Hepatic stellate cell (primary cell): ENCODE measurements at regions not wholly inside any gene's neighbourhood (a gene's known extent, or its start where the extent isn't known, plus 50 kb on each side); places are given as distances from the start of the nearest gene placed in this dataset.

Source experiments
- DNase-seq: peaks from one replicate; pipeline ENCODE4 v3.0.0; 2011; ENCODE audit warnings: low spot score

- no peak for DNase-seq
Observed at GRCh38 chr18:55047546-55047945, 88.3 kb upstream of the CCDC68 start.

GRCh38 chr18:55041366-55041765 lies 82.1 kb upstream of the CCDC68 start:
- no peak for DNase-seq

GRCh38 chr18:55038162-55038561 lies 78.9 kb upstream of the CCDC68 start:
- DNase-seq: no peak

GRCh38 chr18:55034742-55035141 lies 75.5 kb upstream of the CCDC68 start:
- DNase-seq: no peak

- DNase-seq: no peak
Observed at GRCh38 chr18:55031979-55032378, 72.7 kb upstream of the CCDC68 start.

GRCh38 chr18:55031576-55031975 lies 72.3 kb upstream of the CCDC68 start:
- DNase-seq: no peak

- no peak for DNase-seq
Observed at GRCh38 chr18:55031164-55031563, 71.9 kb upstream of the CCDC68 start.

GRCh38 chr18:55024564-55024963 lies 65.3 kb upstream of the CCDC68 start:
- DNase-seq: no peak

GRCh38 chr18:55018602-55019001 lies 59.3 kb upstream of the CCDC68 start:
- peak; percentile 29 for DNase-seq

- DNase-seq: no peak
Observed at GRCh38 chr18:55014095-55014494, 54.8 kb upstream of the CCDC68 start.

GRCh38 chr18:55013685-55014084 lies 54.4 kb upstream of the CCDC68 start:
- no peak for DNase-seq

GRCh38 chr18:55013086-55013485 lies 53.8 kb upstream of the CCDC68 start:
- DNase-seq: no peak

GRCh38 chr18:55012008-55012407 lies 52.7 kb upstream of the CCDC68 start:
- DNase-seq: no peak
